Activated CD8-positive, alpha-beta memory T cell treated with anti-CD3 and anti-CD28 coated beads for 48 hours (primary cell): ENCODE measurements at regions not wholly inside any gene's neighbourhood (a gene's known extent, or its start where the extent isn't known, plus 50 kb on each side); places are given as distances from the start of the nearest gene placed in this dataset.

Experiments
- DNase-seq, 3 experiments: peaks; one replicate each; pipeline ENCODE4 v3.0.0-alpha.2; 2020; ENCODE audit warnings: low read depth in 2 of 3, low spot score in 2 of 3

DNA sequence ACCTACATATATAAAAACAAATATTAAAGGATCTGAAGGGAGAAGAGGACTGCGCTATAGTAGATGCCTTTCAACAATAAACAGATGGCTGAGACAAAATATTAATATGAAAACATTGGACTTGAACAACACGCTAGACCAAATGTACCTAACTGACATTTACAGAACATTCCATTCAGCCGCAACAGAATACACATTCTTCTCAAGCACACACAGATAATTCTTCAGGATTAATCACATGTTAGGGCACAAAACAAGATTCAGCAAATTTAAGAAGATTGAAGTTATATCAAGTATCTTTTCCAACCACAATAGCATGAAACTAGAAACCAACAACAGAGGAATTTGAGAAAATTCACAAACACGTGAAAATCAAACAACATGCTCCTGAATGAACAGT is 741.4 kb downstream of the ADGRL2 start:
- no peak for DNase-seq

DNA sequence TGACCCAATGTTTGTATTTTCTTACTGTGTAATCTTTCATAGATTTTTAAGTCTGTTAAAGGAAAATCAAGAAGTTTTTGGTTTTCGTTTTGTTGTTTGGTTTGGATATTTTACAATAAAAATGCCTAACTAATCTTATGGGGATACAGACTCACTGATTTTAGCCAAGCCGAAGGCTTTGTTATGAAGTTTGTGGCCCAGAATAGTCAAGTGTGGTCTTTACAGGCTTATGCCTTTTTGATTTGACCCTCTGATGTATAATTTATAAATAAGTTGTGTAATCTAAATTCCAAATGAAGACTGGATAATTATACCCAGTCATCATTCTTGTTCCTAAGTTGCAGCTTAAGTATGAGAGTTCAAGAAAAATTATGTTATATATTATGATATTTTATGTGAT is 739.3 kb downstream of the ADGRL2 start:
- DNase-seq: no peak

DNA sequence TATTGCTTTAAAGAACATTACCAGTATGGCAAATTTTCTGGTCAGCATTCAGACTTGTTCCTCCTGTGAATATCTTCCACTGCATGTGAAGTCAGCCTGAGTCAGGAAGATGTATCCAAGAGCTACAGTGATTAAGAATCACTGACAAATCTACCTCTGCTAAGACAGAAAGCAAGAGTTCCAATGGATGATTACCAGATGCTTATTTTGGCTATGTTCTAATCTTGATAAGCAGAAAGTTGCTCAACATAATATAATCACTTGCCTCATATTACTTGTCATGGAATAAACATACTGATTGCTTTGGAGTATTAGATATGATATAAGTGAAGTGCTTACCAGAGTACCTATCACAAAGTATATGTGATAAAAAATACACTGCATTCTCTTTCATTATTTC is 738.1 kb downstream of the ADGRL2 start:
- no peak for DNase-seq

DNA sequence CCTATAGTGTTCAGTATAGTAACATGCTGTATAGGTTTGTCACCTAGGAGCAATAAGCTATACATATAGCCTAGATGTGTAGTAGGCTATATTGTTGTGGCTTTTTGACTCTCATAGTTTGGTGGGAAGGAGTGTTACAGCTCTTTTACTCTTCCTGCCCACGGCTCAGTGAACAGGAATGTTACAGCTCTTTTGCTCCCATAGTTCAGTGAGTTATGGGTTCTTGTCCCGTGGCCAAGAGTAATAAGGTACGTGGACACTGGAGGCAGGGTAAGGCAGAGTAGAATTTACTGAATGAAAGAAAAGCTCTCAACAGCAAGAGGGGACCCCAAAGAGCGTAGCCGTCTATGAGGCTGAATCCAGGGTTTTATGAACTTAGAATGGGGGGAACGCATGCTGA is 734.3 kb downstream of the ADGRL2 start:
- DNase-seq: no peak

DNA sequence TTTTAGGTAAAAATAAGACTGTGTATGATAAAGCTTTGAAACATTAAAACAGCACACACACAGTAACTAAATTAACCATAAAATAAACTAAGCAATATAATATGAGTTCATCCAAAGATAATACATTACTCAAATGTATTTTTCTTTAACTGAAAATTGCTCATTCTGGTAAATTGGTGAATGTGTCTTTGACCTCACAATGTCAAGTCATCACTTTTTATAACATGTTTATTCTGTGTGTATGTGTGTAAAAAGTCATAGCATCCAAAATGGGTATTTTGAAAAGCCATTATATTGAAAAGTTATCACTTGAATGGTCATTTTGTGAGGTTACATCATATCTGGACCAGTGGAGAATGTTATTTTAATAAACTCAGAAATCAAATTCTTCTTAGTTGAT is 724.6 kb downstream of the ADGRL2 start:
- no peak for DNase-seq

DNA sequence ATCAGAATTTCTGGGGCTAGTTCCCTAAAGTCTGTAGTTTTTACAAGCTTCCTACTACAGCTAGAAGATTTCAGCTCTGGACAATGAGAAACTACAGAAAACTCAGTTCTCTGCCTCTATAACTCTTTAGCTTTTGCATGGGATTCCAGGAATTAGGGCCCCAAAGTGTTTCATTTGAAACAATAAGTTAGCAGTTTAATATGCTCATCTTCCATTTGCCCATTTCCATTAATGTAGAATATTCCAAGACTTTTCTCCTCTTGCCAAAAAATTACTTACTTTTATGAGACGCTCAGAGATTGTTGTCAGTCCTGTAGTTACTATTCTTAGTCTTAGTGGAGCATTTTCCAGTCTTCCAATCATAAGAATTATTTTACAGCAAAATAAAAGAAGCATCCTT is 719.9 kb downstream of the ADGRL2 start:
- no peak for DNase-seq

DNA sequence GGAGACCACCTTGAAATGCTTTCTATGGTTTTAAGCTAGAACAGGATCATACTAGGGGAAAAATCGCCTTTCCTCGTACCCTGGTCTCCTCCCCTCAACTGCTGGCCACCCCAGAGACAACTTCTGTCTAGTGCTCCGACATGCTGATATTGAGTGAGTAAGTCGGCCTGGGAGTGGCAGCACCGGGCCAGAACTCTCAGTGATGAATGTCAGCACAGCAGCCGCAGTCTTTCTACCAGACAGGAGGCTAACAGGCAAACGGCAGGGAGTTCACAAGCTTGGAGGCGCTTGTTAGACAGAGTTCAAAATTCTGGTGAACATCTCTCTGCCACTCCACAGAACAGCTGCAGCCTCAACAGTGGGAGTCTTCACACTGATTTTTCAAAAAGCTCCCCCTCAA is 716.9 kb downstream of the ADGRL2 start:
- no peak for DNase-seq

DNA sequence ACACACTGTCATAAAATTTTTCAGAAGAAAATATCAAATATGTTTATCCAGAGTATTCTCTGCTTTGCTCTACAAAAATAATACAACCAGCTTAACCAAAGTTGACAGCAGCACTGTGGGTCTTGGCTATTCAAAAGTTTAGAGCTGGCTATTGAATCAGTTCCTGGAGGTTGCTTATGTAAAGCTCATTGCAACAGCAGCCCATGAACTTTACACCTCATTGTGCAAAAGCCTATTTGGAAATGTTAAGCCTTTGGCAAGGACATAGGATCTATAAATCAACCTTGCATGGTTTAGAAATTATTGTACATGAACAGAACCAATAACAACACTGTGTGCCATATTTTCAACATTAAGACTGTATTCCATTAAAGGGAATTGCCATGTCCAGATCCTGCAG is 714.9 kb downstream of the ADGRL2 start:
- no peak for DNase-seq

DNA sequence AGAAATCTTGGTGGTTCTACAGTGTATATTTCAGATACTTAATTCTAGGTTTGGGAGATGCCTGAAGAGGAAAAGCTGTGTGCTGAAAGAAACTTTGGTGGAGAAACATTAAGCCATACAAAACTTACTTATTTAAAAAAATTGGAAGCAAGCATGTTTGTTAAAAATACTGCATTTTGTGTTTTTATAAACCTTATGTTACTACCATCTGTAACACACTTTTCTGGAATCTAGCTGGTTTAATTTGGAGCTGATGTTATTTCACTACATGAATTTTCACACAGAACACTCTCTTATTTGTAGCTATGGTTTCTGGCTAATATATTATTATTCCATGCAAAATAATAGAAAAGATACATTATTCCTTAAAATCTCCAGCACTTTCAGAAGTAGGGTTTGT is 710.7 kb downstream of the ADGRL2 start:
- no peak for DNase-seq

DNA sequence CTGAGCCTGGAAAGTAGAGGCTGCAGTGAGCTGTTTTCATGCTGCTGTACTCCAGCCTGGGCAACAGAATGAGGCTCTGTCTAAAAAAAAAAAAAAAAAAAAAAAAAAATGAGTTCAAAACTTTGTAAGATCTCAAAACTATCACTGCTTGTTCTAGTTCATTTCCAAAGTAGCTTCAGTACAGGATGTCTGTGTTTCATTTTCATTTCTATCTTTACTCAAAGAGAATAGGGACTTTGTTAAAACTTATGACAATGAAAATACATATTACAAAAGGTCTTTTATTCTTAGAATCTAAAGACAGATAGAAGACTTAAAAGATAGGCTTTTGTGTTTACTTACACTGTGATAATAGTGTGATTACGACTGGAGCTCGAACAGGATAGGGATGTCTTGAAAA is 709.7 kb downstream of the ADGRL2 start:
- DNase-seq: no peak

DNA sequence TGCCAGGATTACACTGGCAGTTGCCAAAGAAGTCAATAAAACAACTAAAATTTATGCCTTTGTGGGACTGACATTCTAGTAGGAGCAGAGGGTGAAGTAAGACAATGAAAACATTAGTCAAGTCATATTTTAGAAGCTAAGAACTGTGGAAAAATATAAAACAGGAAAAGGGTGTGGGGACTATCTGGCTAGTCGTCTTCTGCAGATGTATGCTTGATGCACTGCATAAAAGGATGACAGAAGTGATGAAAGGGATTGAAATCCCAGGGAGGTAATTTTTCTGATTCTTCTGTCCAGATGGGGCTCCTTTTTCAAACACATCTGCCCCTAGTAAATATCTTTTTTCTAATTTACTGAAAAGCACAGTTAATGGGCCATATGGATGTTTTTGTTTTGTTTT is 706.3 kb downstream of the ADGRL2 start:
- no peak for DNase-seq

DNA sequence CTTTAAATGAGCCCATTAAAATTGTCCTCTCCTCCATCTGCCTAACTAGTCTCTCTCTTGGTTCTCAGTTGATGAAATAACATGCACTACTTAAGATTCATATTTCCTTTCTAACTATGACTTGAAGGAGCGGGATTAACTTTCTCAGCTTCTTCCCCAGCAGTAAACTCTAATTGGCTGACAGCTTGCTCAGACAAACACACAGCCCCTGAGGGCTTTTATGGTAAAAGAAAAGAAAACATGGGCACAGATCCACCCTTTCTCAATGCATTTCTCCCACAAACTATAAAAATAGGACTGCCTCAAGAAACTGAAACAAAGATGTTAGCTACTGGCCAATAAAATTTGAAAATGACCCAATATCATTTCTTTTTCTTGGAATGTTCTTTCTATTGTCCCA is 703.1 kb downstream of the ADGRL2 start:
- DNase-seq: no peak

DNA sequence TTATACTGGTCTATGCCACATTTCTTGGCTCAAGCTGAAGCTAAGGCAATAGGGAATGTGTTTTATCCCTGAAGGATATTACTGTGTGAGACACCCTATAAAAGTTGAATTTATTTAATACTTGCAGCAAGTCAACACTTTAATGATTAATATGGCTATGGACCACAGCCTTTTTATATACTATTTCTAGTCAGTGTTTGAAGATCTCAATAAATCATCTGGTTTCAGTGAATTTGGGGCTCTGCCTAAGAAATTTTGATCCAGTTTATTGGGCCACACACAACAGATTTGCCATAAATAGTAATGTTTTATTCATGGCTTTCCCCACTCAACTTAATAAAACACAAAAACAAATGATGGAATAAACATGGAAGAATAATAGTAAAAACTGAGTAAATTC is 698.3 kb downstream of the ADGRL2 start:
- no peak for DNase-seq

DNA sequence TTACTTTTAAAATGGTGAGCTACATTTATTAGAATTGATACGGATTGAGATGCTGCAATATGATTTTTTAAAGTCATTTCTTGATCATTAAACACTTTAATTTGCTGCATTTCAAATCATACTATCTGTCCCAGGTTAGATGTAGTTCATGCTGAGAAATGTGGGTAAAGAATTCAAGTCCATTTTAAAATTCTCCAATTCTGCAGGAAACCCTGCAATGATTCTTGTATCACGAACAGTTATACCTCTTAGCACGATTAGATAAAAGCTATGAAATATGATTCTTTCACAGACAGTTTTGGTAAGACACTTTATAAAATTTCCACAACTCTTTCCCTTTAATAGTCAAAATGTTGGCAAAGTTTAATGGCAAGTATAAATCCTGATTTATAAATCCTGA is 693.4 kb downstream of the ADGRL2 start:
- DNase-seq: no peak

DNA sequence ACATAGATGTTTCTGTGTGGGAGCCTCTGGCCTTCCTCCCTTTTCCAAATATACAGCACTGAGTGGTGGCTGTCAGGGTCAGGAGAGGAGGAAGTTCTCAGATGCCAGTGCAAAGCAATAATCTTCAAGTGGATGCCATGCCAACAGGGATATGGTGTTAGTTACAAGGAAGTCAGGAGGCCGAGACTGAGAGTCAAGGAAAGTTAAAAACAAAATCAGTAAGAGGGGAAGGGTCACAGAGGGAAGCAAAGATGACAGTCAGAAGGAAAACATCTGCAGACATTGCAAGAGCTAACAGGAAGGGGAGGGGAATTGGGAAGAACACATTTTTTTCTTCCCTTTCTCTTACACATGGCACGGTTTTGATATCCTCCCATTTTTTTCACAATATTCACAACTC is 691.4 kb downstream of the ADGRL2 start:
- no peak for DNase-seq

DNA sequence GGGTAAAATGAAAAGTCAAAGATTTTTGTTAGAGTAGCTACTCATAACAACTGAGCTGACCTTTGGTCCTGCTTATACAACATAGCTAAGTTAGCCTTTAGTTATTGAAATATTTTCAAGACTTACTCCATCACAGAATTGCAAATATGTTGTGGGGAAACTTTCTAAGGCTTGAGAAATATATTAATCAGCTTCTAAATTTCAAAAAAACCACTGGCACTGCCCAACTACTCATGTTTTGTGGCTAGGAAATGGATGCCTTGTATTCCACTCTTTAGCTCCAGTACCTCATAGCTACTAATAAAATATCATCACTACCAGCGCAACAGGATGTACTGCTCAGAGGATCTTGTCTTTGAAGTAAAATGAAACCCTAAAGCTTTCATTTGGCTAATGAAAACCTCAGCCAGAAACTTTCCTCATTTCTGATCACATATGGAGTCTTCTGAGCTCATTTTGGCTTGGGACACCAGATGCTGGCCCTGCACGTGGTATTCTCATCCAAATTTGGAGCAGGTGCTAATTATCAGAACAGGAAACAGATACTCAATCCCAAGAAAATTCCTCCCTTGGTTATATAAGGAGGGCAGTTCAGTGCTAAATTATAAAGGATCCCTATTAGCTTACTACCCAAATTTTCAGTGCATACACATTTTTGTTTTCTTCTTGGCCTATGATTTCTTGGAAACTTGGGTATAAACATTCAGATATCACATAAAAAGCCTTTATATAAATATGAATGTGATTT is 690.7 kb downstream of the ADGRL2 start:
- DNase-seq: no peak

DNA sequence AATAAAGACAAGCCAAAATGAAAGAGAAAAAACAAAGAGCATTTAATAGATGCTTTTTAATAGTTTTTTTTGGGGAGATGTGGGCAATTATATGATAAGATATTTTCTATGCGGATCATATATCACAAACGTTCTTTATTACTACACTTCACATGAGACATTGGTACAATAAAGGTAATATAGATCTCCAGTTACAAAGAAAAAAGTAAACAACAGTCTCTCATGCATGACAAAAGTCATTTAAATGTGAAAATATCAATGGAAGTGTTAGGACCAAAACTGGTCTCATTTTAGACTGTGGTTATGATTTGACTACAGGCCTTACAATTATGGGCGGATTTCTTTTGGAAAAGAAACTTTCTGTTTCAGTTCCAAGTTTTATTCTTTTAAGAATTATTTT is 687.0 kb downstream of the ADGRL2 start:
- no peak for DNase-seq

DNA sequence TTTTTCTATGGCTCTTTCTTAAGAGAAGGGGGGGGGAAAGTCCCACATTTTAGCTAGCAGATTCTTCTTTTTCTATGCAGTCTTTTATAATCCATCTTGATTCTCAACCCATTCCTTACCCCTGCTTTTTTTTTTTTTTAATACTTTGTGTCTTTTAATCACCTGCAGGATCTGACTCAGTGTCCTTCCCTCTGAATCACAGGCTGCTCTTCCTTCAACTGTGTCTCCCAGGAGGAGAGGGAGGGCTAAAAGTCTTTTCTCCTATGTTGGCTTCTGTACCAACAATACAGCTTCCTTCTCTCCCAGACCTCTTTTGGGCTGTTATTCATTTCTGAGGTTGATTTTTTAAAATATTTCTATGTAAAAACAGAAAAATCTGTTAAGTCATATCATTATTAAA is 686.2 kb downstream of the ADGRL2 start:
- no peak for DNase-seq

DNA sequence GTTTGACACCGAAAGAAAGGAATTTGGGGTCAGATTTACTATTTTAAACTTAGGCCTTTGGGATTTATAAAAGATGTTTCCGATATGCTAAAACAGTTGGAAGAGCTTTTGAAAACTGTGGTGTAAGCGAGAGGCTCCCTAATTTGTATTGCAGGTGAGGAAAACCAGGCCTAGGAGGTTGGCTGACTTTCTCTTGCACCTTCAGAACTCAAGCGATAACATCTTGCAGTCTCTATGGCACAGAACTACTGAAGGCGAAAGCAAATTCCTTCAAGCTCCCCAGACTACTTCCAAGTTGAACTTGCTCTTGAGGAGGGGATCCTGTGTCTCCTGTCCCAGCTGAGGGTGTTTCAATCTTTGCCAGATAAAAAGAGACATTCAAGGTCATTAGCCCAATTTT is 685.7 kb downstream of the ADGRL2 start:
- DNase-seq: no peak

DNA sequence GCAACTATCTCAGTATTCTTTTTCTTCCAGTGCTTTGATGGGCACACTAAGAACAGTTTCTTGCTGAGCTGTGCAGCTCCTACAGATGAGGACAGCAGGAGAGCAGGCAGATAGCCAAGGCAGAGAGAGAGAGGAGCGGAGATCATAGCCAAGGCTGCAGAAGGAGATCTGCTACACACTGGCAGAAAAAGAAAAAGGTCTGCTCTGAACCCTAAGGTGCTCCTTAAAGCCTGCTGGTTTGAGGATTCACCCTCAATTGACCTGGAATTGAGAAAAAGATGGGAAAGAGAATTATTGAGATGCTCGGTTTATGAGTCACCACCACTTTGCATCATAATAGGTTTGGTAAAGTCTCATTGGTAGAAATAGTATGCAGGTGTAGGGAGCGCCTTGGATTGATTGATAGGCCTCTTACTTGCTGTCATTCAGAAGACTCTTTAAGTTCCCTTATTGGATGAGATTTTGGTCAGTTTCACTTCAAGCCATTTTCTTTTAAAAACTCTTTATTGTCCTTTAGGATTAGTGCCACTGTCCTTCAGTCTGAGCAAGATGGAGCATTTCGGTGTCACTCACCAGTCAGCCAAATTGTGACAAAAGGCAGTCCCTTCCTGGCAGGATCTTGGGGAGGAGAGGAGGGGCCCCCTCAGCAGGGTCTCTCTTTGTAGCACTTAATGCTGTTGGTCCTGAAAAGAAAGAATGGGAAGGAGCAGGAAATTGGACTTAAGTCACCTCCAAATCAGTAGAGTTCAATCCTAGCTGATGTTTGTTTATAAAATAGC is 685.0 kb downstream of the ADGRL2 start:
- no peak for DNase-seq

DNA sequence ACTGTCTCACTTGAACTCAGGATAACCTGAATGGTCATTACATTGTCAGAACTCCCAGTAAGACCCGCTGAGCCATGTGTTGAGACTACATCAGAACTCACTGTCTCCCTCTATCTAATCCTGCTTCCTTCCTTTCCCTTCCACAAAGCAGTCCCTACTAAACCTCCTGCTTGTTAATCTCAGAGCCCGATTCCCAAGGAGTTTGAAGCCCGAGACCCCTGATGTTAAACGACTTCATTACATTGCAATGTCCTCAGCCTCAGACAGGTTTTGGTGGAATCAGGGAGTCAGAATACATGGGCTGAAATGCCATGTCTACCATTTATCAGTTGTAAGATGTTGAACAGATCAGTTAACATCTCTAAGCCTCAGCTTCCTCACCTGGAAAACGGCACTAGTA is 682.4 kb downstream of the ADGRL2 start:
- no peak for DNase-seq

DNA sequence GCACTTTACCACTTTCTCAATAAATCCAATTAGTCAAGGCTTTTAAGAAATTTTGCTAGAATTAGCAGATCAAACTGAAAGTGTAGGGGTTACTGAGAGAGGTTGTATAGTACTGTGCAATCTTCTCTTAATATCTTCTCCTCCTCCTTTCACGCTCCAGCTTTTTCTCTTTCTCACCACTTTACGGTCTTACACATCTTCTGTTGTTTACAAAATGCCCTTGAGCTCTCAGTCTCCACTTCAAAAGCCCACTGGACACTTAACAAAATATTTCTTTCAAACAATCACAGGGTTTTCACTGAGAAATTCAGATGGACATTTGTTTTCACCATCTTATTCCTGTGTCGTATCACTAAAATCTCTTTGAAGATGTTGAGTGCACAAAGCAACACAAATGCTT is 678.2 kb downstream of the ADGRL2 start:
- no peak for DNase-seq
